Lower leg skin (tissue), 4 donors: ENCODE measurements at regions not wholly inside any gene's neighbourhood (a gene's known extent, or its start where the extent isn't known, plus 50 kb on each side); places are given as distances from the start of the nearest gene placed in this dataset.
"Not testable (repeated sequence)": the region's sequence is repeated elsewhere in the genome, so short reads cannot be mapped to it uniquely, and the experiment has no call there.

Experiments
- DNase-seq, 2 donors: peaks; one replicate each; pipeline ENCODE4 v3.0.0-alpha.2; 2019; ENCODE audit warnings: low spot score in 2 of 2
- H3K4me3 ChIP-seq: fragments of 200-600 bp; sonication (generic); 2 replicates; pipeline ENCODE4 v1.5.1; 2017; ENCODE audit warnings: mild to moderate bottlenecking, low read depth; ENCODE audit not compliant: poor library complexity, severe bottlenecking
- CTCF ChIP-seq, 3 donors: fragments of 450-650 bp; IDR thresholded peaks; one replicate each; pipeline ENCODE4 v1.5.1; 2016; ENCODE audit warnings: antibody characterized with exemption in 3 of 3, mild to moderate bottlenecking in 3 of 3, moderate library complexity in 2 of 3
- POLR2A ChIP-seq, 2 donors: fragments of 450-650 bp; IDR thresholded peaks; one replicate each; pipeline ENCODE4 v1.6.1; 2016 to 2017; ENCODE audit warnings: antibody characterized with exemption in 2 of 2, mild to moderate bottlenecking in 1 of 2, moderate library complexity in 1 of 2
- WGBS, 2 donors: methylation state at CpG; one replicate each; pipeline ENCODE4 v1.1.5; 2018; 5-methylcytosine and 5-hydroxymethylcytosine counted together
- intact Hi-C: fragments of 100-400 bp; cut with DNase I; formaldehyde crosslinking; loops from one replicate; pipeline ENCODE4 v1.15.0; 2023; ENCODE audit warnings: low total_unique reads

- 68 to 70% methylated on average over 4 of the region's 4 CpGs for WGBS, 2 donors
- DNase-seq = no peak
- TF ChIP-seq CTCF (IDR thresholded peaks at IDR 0.05) (no peak), POLR2A (IDR thresholded peaks at IDR 0.05) (no peak)
- no peak overlapping the region for H3K4me3 ChIP-seq
- intact Hi-C loops = no loop called here
Measured at GRCh38 chr6:95743591-95743990, 166.3 kb downstream of the MANEA start.

GRCh38 chr6:95758236-95759069, 181.1 kb downstream of the MANEA start:
- 83 to 85% methylated on average over 25 to 32 of the region's 36 CpGs for WGBS, 2 donors
- DNase-seq, H3K4me3 ChIP-seq, intact Hi-C loops: not testable (repeated sequence)

- TF ChIP-seq POLR2A (IDR thresholded peaks at IDR 0.05) = no peak
- TF ChIP-seq CTCF (IDR thresholded peaks at IDR 0.05) = no peak
- no peak overlapping the region for H3K4me3 ChIP-seq
- 54 to 57% methylated on average over 4 of the region's 4 CpGs for whole genome bisulfite sequencing, 2 donors
- intact Hi-C loops = no loop called here
- DNase-seq = no peak
Measured at GRCh38 chr6:95767897-95768463, 190.6 kb downstream of the MANEA start.

- no peak for DNase-seq
- intact Hi-C loops = no loop called here
- H3K4me3 ChIP-seq = no peak overlapping the region
- WGBS, 2 donors = 34 to 43% methylated on average over 3 of the region's 3 CpGs
- TF ChIP-seq POLR2A (IDR thresholded peaks at IDR 0.05) = no peak
- no peak for TF ChIP-seq CTCF (IDR thresholded peaks at IDR 0.05)
Measured at GRCh38 chr6:95768539-95768938, 191.2 kb downstream of the MANEA start.

- H3K4me3 ChIP-seq = no peak overlapping the region
- no peak for TF ChIP-seq CTCF (IDR thresholded peaks at IDR 0.05)
- no peak for TF ChIP-seq POLR2A (IDR thresholded peaks at IDR 0.05)
- intact Hi-C loops = no loop called here
- 88 to 97% methylated on average over 2 of the region's 2 CpGs for WGBS, 2 donors
- no peak for DNase-seq
Measured at GRCh38 chr6:95777338-95777737, 200.0 kb downstream of the MANEA start.

GRCh38 chr6:95780037-95780436, 202.7 kb downstream of the MANEA start:
- TF ChIP-seq POLR2A (IDR thresholded peaks at IDR 0.05) (no peak), CTCF (IDR thresholded peaks at IDR 0.05) (no peak)
- 63 to 78% methylated on average over 1 of the region's 1 CpG for WGBS, 2 donors
- H3K4me3 ChIP-seq = no peak overlapping the region
- intact Hi-C loops = no loop called here
- DNase-seq = no peak
